Stimulated activated CD4-positive, alpha-beta T cell treated with anti-CD3 and anti-CD28 coated beads, TNF-alpha, amount 100 ng/mL, for 1 hour (primary cell): ENCODE measurements at regions not wholly inside any gene's neighbourhood (a gene's known extent, or its start where the extent isn't known, plus 50 kb on each side); places are given as distances from the start of the nearest gene placed in this dataset.

Experiments used
- DNase-seq, 3 donors: peaks; one replicate each; pipeline ENCODE4 v3.0.0-alpha.2; 2020; ENCODE audit warnings: low read depth in 3 of 3, low spot score in 1 of 3

DNA sequence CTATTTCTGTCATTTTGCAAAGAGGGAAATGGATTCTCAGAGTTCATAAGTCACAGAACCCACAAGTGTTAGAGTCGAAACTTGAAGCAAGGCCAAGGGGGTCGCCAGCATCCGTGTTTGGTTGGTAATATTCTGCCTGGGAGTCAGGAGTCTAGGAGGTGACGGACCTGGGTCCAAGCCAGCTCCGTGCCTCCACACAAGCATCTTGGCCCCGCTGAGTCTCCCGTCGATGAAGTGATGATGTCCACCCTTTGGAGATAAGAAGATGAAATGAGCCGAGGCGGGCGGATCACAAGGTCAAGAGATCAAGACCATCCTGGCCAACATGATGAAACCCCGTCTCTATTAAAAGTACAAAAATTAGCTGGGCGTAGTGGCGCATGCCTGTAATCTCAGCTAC, 53.2 kb upstream of the TNRC6C start:
- DNase-seq: no peak

DNA sequence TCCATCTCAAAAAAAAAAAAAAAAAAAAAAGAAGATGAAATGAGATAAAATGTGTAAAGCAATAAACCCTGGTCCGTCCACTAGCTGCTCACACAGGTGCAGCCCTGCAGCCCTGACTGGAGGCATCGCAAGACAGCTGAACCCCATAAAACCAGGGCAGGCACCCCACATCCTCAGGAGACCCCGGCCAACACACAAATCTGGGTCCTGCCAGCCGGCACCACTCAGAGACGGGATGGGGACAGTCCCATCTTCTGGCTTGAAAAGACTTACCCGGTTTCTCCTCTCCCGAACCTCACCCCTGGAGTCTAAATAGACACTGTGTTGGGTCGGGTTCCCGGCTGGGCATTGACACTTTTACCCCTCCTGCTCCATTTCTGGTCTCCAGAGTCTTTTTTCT, 52.7 kb upstream of the TNRC6C start:
- DNase-seq: no peak

DNA sequence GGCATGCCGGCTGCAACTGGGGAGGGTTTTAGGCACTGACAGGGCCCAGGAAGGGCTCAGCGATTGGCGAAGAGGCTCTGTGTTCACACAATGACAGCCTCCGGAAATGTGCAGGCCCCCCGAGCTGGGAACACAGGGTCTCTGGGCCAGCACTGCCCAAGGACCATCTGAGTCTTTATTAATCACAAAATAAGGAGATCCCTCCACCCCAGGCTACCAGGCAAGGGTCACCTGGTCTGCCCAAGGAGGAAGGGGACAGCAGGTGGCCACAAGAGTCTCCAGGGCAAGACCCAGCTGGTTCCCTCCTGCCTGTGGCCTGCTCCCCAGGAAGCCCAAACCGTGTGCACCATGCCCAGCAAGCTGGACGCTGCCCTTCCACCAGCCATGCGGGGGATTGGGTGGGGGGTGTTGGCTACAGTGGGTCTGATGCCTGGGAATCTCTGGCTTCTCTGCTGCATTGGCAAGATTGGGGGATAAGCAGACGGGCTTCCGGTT, 52.1 kb upstream of the TNRC6C start:
- no peak for DNase-seq

DNA sequence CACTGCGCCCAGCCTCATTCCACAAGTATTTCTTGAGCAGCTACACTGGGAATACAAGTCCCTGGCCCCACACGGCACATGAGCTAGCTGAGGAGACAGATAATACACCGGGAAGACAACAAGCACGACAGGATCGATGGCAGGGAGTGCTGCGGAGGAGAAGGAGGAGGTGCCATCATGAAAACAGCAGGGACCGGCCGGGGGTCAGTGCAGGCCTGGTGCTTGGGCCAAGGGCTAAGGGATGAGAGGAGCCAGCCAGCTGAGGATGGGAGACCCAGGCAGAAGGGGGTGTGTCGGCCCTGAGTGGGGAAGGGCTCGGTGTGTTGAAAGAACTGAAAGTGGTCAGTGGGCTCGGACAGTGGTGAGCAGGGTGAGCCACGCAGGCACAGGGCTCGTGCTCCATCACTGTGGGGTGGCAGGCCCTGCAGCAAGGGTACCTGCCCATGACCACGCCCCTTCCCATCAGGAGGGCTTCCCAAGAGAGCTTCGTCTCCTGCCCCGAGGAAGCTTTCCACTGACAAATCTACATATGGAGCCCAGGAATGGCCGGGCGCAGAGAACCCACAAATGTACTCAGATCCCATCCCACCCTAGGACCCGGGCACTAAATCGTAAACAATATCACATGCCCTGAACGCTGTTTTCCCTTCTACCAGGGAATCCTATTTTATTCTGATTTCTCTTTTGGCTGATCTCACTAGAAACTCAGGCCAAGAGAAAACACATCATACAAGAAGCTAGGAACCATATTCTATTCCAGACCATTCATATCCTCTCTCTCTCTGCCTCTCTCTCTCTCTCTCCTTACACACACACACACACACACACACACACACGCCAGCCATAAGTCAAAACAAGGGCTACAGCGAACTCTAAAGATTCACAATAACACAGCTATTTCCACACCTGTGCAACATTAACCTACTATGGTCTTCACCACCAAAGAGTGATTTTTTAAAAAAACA, 50.7 kb upstream of the TNRC6C start:
- DNase-seq: no peak

DNA sequence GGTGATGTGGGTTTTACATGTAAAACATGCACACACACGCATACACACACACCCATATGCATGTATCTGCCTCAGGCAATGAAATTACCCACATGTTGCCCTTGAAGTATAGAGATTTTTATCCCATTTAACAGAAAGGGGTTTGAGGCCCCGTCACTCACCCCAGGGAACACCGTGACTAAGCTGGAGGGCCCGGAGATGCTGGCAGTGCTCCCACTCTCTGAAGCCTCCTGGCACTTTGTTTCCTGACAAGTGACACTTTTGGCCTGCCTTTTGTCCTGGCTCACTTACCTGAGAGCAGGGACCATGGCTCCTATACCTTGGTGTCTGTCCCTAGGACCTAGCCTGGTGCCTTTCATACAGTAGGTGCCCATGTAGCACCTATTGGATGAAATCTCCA, 50.0 kb upstream of the TNRC6C start:
- no peak for DNase-seq
